AG09319 (cell line): ENCODE measurements at regions not wholly inside any gene's neighbourhood (a gene's known extent, or its start where the extent isn't known, plus 50 kb on each side); places are given as distances from the start of the nearest gene placed in this dataset.

ENCODE experiments used
- DNase-seq: peaks from one replicate; pipeline ENCODE4 v3.0.0-alpha.2; 2010; ENCODE audit warnings: low read depth; ENCODE audit errors: extremely low read depth
- TF ChIP-seq, protein P1 (sequence below): IDR thresholded peaks from 2 replicates; pipeline ENCODE4 v1.5.1; 2011; ENCODE audit warnings: low read depth, mild to moderate bottlenecking, inconsistent platforms, low read length, moderate library complexity

GRCh38 chr19:32129141-32129540, 216.3 kb upstream of the ZNF507 start:
- no peak for DNase-seq
- TF ChIP-seq, protein P1, sequence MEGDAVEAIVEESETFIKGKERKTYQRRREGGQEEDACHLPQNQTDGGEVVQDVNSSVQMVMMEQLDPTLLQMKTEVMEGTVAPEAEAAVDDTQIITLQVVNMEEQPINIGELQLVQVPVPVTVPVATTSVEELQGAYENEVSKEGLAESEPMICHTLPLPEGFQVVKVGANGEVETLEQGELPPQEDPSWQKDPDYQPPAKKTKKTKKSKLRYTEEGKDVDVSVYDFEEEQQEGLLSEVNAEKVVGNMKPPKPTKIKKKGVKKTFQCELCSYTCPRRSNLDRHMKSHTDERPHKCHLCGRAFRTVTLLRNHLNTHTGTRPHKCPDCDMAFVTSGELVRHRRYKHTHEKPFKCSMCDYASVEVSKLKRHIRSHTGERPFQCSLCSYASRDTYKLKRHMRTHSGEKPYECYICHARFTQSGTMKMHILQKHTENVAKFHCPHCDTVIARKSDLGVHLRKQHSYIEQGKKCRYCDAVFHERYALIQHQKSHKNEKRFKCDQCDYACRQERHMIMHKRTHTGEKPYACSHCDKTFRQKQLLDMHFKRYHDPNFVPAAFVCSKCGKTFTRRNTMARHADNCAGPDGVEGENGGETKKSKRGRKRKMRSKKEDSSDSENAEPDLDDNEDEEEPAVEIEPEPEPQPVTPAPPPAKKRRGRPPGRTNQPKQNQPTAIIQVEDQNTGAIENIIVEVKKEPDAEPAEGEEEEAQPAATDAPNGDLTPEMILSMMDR: no peak

- TF ChIP-seq, protein P1: no peak
- no peak for DNase-seq
Observed at GRCh38 chr19:32130332-32130731, 215.1 kb upstream of the ZNF507 start.

GRCh38 chr19:32131005-32131404, 214.4 kb upstream of the ZNF507 start:
- TF ChIP-seq, protein P1: no peak
- DNase-seq: no peak

GRCh38 chr19:32138416-32138815, 207.0 kb upstream of the ZNF507 start:
- DNase-seq: no peak
- TF ChIP-seq, protein P1: no peak

- TF ChIP-seq, protein P1: no peak
- DNase-seq: no peak
Observed at GRCh38 chr19:32141840-32142511, 203.4 kb upstream of the ZNF507 start.

DNA sequence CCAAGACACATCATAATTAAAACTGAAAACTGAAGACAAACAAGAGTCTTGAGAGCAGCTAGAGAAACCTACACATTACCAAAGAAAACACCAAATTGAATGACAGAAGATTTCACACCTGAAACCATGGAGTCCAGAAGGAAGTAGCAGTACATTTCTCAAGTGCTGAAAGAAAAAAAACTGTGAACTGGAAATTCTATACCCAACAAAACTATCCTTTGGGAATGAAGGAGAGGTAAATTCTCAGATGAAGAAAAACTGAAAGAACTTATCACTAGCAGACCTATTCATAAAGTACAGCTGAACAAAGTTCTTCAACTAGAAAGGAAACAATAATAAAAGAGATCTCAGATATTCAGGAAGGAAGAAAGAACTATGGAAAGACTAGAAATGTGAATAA, 198.7 kb upstream of the ZNF507 start:
- TF ChIP-seq, protein P1: no peak
- no peak for DNase-seq

- no peak for DNase-seq
- TF ChIP-seq, protein P1: no peak
Observed at GRCh38 chr19:32150605-32151004, 194.8 kb upstream of the ZNF507 start.
